Lung (tissue), 11 donors: ENCODE measurements at regions not wholly inside any gene's neighbourhood (a gene's known extent, or its start where the extent isn't known, plus 50 kb on each side); places are given as distances from the start of the nearest gene placed in this dataset.
A peak's percentile ranks its signal among the peaks of the same experiment; 100 is the strongest.

ENCODE experiments used
- ATAC-seq: fragments of 200-7000 bp; cut with Tn5 transposase; one replicate; pipeline ENCODE4 v1.9.1; 2020; ENCODE audit warnings: moderate number of reproducible peaks; ENCODE audit not compliant: insufficient read depth, low FRiP score
- DNase-seq, 3 donors: peaks; one replicate each; pipeline ENCODE4 v3.0.0-alpha.2; 2013 to 2017
- H3K27ac ChIP-seq, 2 donors: one replicate each; pipeline ENCODE4 v1.5.1; 2013; ENCODE audit warnings: mild to moderate bottlenecking in 2 of 2, moderate library complexity in 2 of 2, control low read depth in 1 of 2, inconsistent platforms in 1 of 2, low read depth in 1 of 2, low read length in 1 of 2
- H3K27me3 ChIP-seq, 3 donors: one replicate each; pipeline ENCODE4 v1.5.1; 2013; ENCODE audit warnings: low read length in 2 of 3; ENCODE audit not compliant: control insufficient read depth in 3 of 3, insufficient read depth in 3 of 3
- H3K36me3 ChIP-seq, 4 donors: one replicate each; pipeline ENCODE4 v1.5.1; 2013; ENCODE audit warnings: low read length in 4 of 4, mild to moderate bottlenecking in 1 of 4, moderate library complexity in 1 of 4; ENCODE audit not compliant: control insufficient read depth in 4 of 4, insufficient read depth in 4 of 4
- H3K4me1 ChIP-seq, 5 donors: one replicate each; pipeline ENCODE4 v1.5.1; 2013; ENCODE audit warnings: low read length in 5 of 5, mild to moderate bottlenecking in 2 of 5, moderate library complexity in 1 of 5; ENCODE audit not compliant: control insufficient read depth in 5 of 5, insufficient read depth in 5 of 5
- H3K4me3 ChIP-seq: one replicate; pipeline ENCODE4 v1.5.1; 2013; ENCODE audit warnings: mild to moderate bottlenecking, control low read depth, moderate library complexity
- H3K9ac ChIP-seq, 2 donors: one replicate each; pipeline ENCODE4 v1.5.1; 2013; ENCODE audit warnings: low read length in 2 of 2, control low read depth in 1 of 2; ENCODE audit not compliant: insufficient read depth in 1 of 2
- H3K9me3 ChIP-seq, 4 donors: one replicate each; pipeline ENCODE4 v1.5.1; 2013; ENCODE audit warnings: low read length in 3 of 4, mild to moderate bottlenecking in 1 of 4, moderate library complexity in 1 of 4; ENCODE audit not compliant: control insufficient read depth in 4 of 4, insufficient read depth in 3 of 4
- CTCF ChIP-seq: IDR thresholded peaks from 2 replicates; pipeline ENCODE4 v1.5.1; 2012; ENCODE audit warnings: mild to moderate bottlenecking; ENCODE audit errors: control extremely low read depth, extremely low read depth
- WGBS, 2 donors: extraction: QIAGEN DNeasy Blood & Tissue Kit; methylation state at CpG; one replicate each; pipeline ENCODE4 v1.1.7; 2013; 5-methylcytosine and 5-hydroxymethylcytosine counted together
- donor health status: control.
- donor health status: control.
- donor health status: Bipolar disorder and iron deficiency.
- donor health status: healthy.
- donor health status: DM: yes; HTN: yes; CAD: no.

- H3K4me1 ChIP-seq: peaks cover 0 to 6% (median 0%) of the 10 kb centered on the region in 5 donors
- no peak overlapping the region for H3K27ac ChIP-seq
- no peak overlapping the region for H3K4me3 ChIP-seq
- no peak for TF ChIP-seq CTCF
- WGBS, 2 donors: 85 to 91% methylated on average over 5 of the region's 5 CpGs
- no peak overlapping the region for H3K9ac ChIP-seq
- ATAC-seq (no peak), DNase-seq (peak in 2 of 3 donors; percentile 23 to 37)
- H3K27me3 ChIP-seq: no peaks in the 10 kb centered on the region
- peaks cover 0 to 6% (median 0%) of the 10 kb centered on the region in 4 donors for H3K9me3 ChIP-seq
- H3K36me3 ChIP-seq: no peaks in the 10 kb centered on the region
These were observed 59.3 kb downstream of the BTBD3 start for GRCh38 chr20:11976966-11977365.

- TF ChIP-seq CTCF: no peak
- Histone ChIP-seq H3K27me3 (no peaks in the 10 kb centered on the region), H3K9ac (no peak overlapping the region), H3K36me3 (no peaks in the 10 kb centered on the region), H3K4me3 (no peak overlapping the region), H3K27ac (no peak overlapping the region), H3K9me3 (peaks cover 0 to 6% (median 0%) of the 10 kb centered on the region in 4 donors), H3K4me1 (peaks cover 0 to 6% (median 0%) of the 10 kb centered on the region in 5 donors)
- ATAC-seq: no peak
- whole genome bisulfite sequencing, 2 donors: 72 to 86% methylated on average over 1 of the region's 1 CpG
- peak in 2 of 3 donors; percentile 16 to 32 for DNase-seq
These were observed 60.8 kb downstream of the BTBD3 start for GRCh38 chr20:11978496-11978895.

GRCh38 chr20:11979306-11979990, 61.8 kb downstream of the BTBD3 start:
- Histone ChIP-seq H3K4me1 (peaks cover 0 to 6% (median 0%) of the 10 kb centered on the region in 5 donors), H3K4me3 (no peak overlapping the region), H3K9ac (no peak overlapping the region), H3K27me3 (no peaks in the 10 kb centered on the region), H3K36me3 (no peaks in the 10 kb centered on the region), H3K9me3 (peaks cover 0 to 6% (median 0%) of the 10 kb centered on the region in 4 donors), H3K27ac (no peak overlapping the region)
- DNase-seq (no peak), ATAC-seq (no peak)
- 49 to 54% methylated on average over 5 of the region's 5 CpGs for whole genome bisulfite sequencing, 2 donors
- TF ChIP-seq CTCF: no peak
